HG03025 (cell line): ENCODE measurements at regions not wholly inside any gene's neighbourhood (a gene's known extent, or its start where the extent isn't known, plus 50 kb on each side); places are given as distances from the start of the nearest gene placed in this dataset.
"Not testable (repeated sequence)": the region's sequence is repeated elsewhere in the genome, so short reads cannot be mapped to it uniquely, and the experiment has no call there.

Experiments
- ATAC-seq: cut with Tn5 transposase; IDR thresholded peaks from one replicate; pipeline ENCODE4 v1.9.1; 2021; ENCODE audit warnings: mild to moderate bottlenecking, moderate library complexity; ENCODE audit not compliant: unreplicated experiment, low FRiP score

- ATAC-seq = no peak
Measured at GRCh38 chr6:121682666-121683065, 247.2 kb downstream of the GJA1 start.

- not testable (repeated sequence) for ATAC-seq
Measured at GRCh38 chr6:121685806-121686205, 250.4 kb downstream of the GJA1 start.

GRCh38 chr6:121686611-121687023, 251.2 kb downstream of the GJA1 start:
- ATAC-seq = no peak

- ATAC-seq = no peak
Measured at GRCh38 chr6:121688974-121689373, 253.5 kb downstream of the GJA1 start.

GRCh38 chr6:121691126-121691551, 255.7 kb downstream of the GJA1 start:
- no peak for ATAC-seq

GRCh38 chr6:121694389-121694788, 258.9 kb downstream of the GJA1 start:
- ATAC-seq = no peak

- no peak for ATAC-seq
Measured at GRCh38 chr6:121694801-121695251, 259.4 kb downstream of the GJA1 start.

- ATAC-seq = no peak
Measured at GRCh38 chr6:121695329-121695728, 259.9 kb downstream of the GJA1 start.

GRCh38 chr6:121697921-121698320, 262.5 kb downstream of the GJA1 start:
- ATAC-seq = no peak

GRCh38 chr6:121698617-121699016, 263.2 kb downstream of the GJA1 start:
- no peak for ATAC-seq

GRCh38 chr6:121703129-121703528, 267.7 kb downstream of the GJA1 start:
- ATAC-seq = not testable (repeated sequence)

GRCh38 chr6:121711472-121711871, 276.0 kb downstream of the GJA1 start:
- no peak for ATAC-seq

- no peak for ATAC-seq
Measured at GRCh38 chr6:121717686-121718085, 282.2 kb downstream of the GJA1 start.

GRCh38 chr6:121720867-121721266, 285.4 kb downstream of the GJA1 start:
- not testable (repeated sequence) for ATAC-seq

- ATAC-seq = no peak
Measured at GRCh38 chr6:121723623-121724022, 288.2 kb downstream of the GJA1 start.

GRCh38 chr6:121724576-121724975, 289.1 kb downstream of the GJA1 start:
- no peak for ATAC-seq

GRCh38 chr6:121726596-121726995, 291.1 kb downstream of the GJA1 start:
- no peak for ATAC-seq

- ATAC-seq = no peak
Measured at GRCh38 chr6:121730616-121731015, 295.2 kb downstream of the GJA1 start.

- no peak for ATAC-seq
Measured at GRCh38 chr6:121731381-121731780, 295.9 kb downstream of the GJA1 start.

- no peak for ATAC-seq
Measured at GRCh38 chr6:121732641-121733040, 297.2 kb downstream of the GJA1 start.

- no peak for ATAC-seq
Measured at GRCh38 chr6:121733234-121733633, 297.8 kb downstream of the GJA1 start.

- ATAC-seq = not testable (repeated sequence)
Measured at GRCh38 chr6:121740188-121740587, 304.7 kb downstream of the GJA1 start.

- no peak for ATAC-seq
Measured at GRCh38 chr6:121743691-121744090, 308.2 kb downstream of the GJA1 start.
